ENCODE measurements at regions not wholly inside any gene's neighbourhood (a gene's known extent, or its start where the extent isn't known, plus 50 kb on each side); places are given as distances from the start of the nearest gene placed in this dataset.
A peak's percentile ranks its signal among the peaks of the same experiment; 100 is the strongest.
"Not testable (repeated sequence)": the region's sequence is repeated elsewhere in the genome, so short reads cannot be mapped to it uniquely, and the experiment has no call there.

- no peak for DNase-seq
- 92 to 93% methylated on average over 1 of the region's 1 CpG for WGBS, 2 donors
- intact Hi-C loops (cut with DNase I) = no loop called here
Measured at GRCh38 chr4:188992706-188993105, 853.5 kb downstream of the TRIML1 start.

DNA sequence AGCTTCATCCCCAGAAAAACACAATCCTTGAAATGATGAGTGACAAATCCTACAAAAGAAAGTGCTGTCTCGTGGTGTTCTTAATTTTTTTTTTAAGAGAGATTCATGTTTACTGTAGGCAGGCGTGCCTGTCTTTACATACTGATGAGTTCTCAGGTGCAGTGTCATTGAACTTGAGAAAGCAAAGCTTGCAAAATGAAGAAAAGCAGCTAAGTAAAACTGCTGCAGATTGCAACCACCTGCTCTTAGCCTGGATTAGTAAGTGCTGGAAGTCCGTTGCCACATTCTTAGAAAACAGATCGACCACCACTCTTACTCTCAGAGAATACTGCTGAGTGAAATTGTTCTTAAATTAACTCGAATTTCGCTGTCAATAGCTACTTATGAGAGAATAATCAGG is 854.6 kb downstream of the TRIML1 start:
- TF ChIP-seq POLR2A (IDR thresholded peaks at IDR 0.05) = no peak
- H3K4me3 ChIP-seq (replicated peaks in 1 of 3) = no peak overlapping the region
- no peaks in the 10 kb centered on the region for H3K9me3 ChIP-seq
- DNase-seq = no peak
- WGBS, 2 donors = 77 to 83% methylated on average over 6 of the region's 6 CpGs
- H3K27ac ChIP-seq = no peak overlapping the region
- H3K4me1 ChIP-seq = no peaks in the 10 kb centered on the region
- no peaks in the 10 kb centered on the region for H3K36me3 ChIP-seq
- H3K27me3 ChIP-seq = no peaks in the 10 kb centered on the region
- intact Hi-C loops (cut with DNase I) = no loop called here

More at GRCh38 chr4:188992706-188993105, 853.5 kb downstream of the TRIML1 start:
- no peak for TF ChIP-seq POLR2A (IDR thresholded peaks at IDR 0.05)
- TF ChIP-seq, protein P1, sequence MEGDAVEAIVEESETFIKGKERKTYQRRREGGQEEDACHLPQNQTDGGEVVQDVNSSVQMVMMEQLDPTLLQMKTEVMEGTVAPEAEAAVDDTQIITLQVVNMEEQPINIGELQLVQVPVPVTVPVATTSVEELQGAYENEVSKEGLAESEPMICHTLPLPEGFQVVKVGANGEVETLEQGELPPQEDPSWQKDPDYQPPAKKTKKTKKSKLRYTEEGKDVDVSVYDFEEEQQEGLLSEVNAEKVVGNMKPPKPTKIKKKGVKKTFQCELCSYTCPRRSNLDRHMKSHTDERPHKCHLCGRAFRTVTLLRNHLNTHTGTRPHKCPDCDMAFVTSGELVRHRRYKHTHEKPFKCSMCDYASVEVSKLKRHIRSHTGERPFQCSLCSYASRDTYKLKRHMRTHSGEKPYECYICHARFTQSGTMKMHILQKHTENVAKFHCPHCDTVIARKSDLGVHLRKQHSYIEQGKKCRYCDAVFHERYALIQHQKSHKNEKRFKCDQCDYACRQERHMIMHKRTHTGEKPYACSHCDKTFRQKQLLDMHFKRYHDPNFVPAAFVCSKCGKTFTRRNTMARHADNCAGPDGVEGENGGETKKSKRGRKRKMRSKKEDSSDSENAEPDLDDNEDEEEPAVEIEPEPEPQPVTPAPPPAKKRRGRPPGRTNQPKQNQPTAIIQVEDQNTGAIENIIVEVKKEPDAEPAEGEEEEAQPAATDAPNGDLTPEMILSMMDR (IDR thresholded peaks at IDR 0.05) = no peak
- Histone ChIP-seq H3K27ac (no peak overlapping the region), H3K36me3 (no peaks in the 10 kb centered on the region), H3K9me3 (no peaks in the 10 kb centered on the region), H3K4me3 (replicated peaks in 1 of 3) (no peak overlapping the region), H3K27me3 (no peaks in the 10 kb centered on the region), H3K4me1 (no peaks in the 10 kb centered on the region)

GRCh38 chr4:189001283-189001970 is 862.2 kb downstream of the TRIML1 start:
- Histone ChIP-seq H3K4me1 (peaks cover 0 to 4% of the 10 kb centered on the region in 2 donors), H3K4me3 (replicated peaks in 1 of 3) (peak overlapping the region in 1 of 3 donors; percentile 10), H3K27ac (peak overlapping the region in 1 of 3 donors; percentile 53), H3K36me3 (no peaks in the 10 kb centered on the region), H3K9me3 (no peaks in the 10 kb centered on the region), H3K27me3 (no peaks in the 10 kb centered on the region)
- intact Hi-C loops (cut with DNase I) = no loop called here
- TF ChIP-seq POLR2A (IDR thresholded peaks at IDR 0.05) = no peak
- TF ChIP-seq, protein P1 (IDR thresholded peaks at IDR 0.05) = no peak
- no peak for DNase-seq
- 94 to 96% methylated on average over 12 of the region's 12 CpGs for WGBS, 2 donors

DNA sequence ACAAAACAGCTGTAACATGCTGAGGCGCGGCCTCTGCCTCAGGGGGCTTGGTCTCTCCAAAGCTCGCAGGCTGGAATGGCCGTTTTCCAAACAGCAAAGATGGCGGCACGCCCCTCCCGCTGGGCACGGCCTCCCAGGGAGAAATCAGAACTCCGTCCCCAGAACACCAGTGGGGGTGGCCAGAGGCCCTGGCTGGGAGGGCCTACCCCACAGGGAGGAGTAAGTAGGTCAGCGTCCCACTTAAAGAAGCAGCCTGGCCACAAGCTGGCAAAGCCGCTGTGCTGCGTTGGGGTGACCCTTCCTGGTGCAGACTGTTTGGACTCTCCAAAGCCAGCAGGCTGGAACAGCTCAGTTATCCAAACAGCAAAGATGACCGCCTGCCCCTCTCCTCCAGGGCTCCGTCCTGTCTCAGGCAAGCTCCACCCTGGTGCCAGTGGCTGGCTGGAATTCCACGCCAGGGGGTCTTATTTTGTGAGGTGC is 862.8 kb downstream of the TRIML1 start:
- 71 to 75% methylated on average over 7 to 10 of the region's 15 CpGs for WGBS, 2 donors
- H3K9me3 ChIP-seq = no peaks in the 10 kb centered on the region
- peak; percentile 67 to 73 for DNase-seq
- H3K4me1 ChIP-seq = peaks cover 0 to 4% of the 10 kb centered on the region in 2 donors
- intact Hi-C loops (cut with DNase I) = no loop called here
- peak overlapping the region in 2 of 3 donors; percentile 23 to 53 for H3K27ac ChIP-seq
- no peak for TF ChIP-seq POLR2A (IDR thresholded peaks at IDR 0.05)
- TF ChIP-seq, protein P1 (IDR thresholded peaks at IDR 0.05) = no peak
- no peaks in the 10 kb centered on the region for H3K27me3 ChIP-seq
- peak overlapping the region in 1 of 3 donors; percentile 10 for H3K4me3 ChIP-seq (replicated peaks in 1 of 3)
- no peaks in the 10 kb centered on the region for H3K36me3 ChIP-seq

DNA sequence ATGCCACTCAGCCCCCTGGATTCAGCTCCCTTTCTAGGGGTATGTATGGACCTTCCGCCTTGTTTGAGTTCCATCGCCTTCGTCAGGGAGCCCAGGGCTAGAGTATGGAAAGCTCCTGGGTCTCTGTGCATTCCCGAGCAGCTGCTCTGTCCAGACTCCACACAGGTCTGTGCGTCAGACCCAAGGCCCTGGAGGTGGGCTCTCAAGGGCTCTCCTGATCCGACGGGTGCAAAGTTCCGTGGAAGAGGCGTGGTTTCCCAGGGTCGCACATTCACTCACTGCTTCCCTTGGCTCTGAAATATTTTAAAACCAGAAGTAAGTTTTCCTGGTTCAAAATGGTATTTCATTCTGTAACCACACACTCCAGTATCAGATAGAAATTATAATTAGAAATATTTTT is 863.2 kb downstream of the TRIML1 start:
- Histone ChIP-seq H3K27ac (peak overlapping the region in 2 of 3 donors; percentile 23 to 53), H3K4me3 (replicated peaks in 1 of 3) (peak overlapping the region in 1 of 3 donors; percentile 10), H3K4me1 (peaks cover 0 to 4% of the 10 kb centered on the region in 2 donors), H3K27me3 (no peaks in the 10 kb centered on the region), H3K36me3 (no peaks in the 10 kb centered on the region), H3K9me3 (no peaks in the 10 kb centered on the region)
- TF ChIP-seq POLR2A (IDR thresholded peaks at IDR 0.05) = peak in 1 of 2 donors; percentile 26
- TF ChIP-seq, protein P1 (IDR thresholded peaks at IDR 0.05) = no peak
- intact Hi-C loops (cut with DNase I) = no loop called here
- DNase-seq = peak; percentile 47 to 61
- 72 to 74% methylated on average over 10 of the region's 10 CpGs for WGBS, 2 donors

DNA sequence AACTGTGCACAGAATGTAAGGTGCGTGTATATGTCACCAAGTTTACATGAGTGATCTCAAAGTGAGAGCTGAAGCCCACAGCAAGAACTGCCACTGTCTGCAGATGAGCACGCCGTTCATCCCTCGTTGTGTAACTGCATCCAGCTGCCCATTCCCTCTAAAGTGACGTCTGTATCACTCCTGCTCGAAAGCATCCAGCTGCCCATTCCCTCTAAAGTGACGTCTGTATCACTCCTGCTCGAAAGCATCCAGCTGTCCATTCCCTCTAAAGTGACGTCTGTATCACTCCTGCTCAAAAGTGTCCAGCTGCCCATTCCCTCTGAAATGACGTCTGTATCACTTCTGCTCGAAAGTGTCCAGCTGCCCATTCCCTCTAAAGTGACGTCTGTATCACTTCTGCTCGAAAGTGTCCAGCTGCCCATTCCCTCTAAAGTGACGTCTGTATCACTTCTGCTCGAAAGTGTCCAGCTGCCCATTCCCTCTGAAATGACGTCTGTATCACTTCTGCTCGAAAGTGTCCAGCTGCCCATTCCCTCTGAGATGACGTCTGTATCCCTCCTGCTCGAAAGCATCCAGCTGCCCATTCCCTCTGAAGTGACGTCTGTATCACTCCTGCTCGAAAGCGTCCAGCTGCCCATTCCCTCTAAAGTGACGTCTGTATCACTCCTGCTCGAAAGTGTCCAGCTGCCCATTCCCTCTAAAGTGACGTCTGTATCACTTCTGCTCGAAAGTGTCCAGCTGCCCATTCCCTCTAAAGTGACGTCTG is 871.4 kb downstream of the TRIML1 start:
- H3K27me3 ChIP-seq; DNase-seq; H3K4me1 ChIP-seq; intact Hi-C loops (cut with DNase I); H3K36me3 ChIP-seq; H3K27ac ChIP-seq; H3K9me3 ChIP-seq; H3K4me3 ChIP-seq (replicated peaks in 1 of 3): not testable (repeated sequence)
- 91% methylated on average over 23 to 24 of the region's 27 CpGs for WGBS, 2 donors

All from thyroid gland (tissue), 4 donors.